SU-DHL-6 (cell line): ENCODE measurements at regions not wholly inside any gene's neighbourhood (a gene's known extent, or its start where the extent isn't known, plus 50 kb on each side); places are given as distances from the start of the nearest gene placed in this dataset.
A peak's percentile ranks its signal among the peaks of the same experiment; 100 is the strongest.

Experiments
- H2AFZ ChIP-seq: fragments of 200-600 bp; sonication (generic); 2 replicates; pipeline ENCODE4 v1.6.1; 2014; ENCODE audit warnings: low read depth, mild to moderate bottlenecking, moderate library complexity, mixed read lengths, antibody characterized with exemption, low read length; ENCODE audit not compliant: severe bottlenecking
- H3F3A ChIP-seq: fragments of 200-600 bp; shearing (Covaris generic); 2 replicates; pipeline ENCODE4 v1.6.0; 2016; ENCODE audit warnings: antibody characterized with exemption, mild to moderate bottlenecking; ENCODE audit not compliant: insufficient read depth
- H3K27ac ChIP-seq: fragments of 200-600 bp; sonication (generic); 2 replicates; pipeline ENCODE4 v1.5.1; 2016; ENCODE audit warnings: low read depth, mild to moderate bottlenecking, low read length, moderate library complexity, mixed read lengths
- H3K27me3 ChIP-seq: fragments of 200-600 bp; sonication (generic), shearing (Covaris generic); 2 replicates; pipeline ENCODE4 v1.6.0; 2014; ENCODE audit warnings: mild to moderate bottlenecking, low read length
- H3K36me3 ChIP-seq: fragments of 200-600 bp; sonication (generic); 2 replicates; pipeline ENCODE4 v1.6.1; 2014; ENCODE audit warnings: mild to moderate bottlenecking, low read length, mixed read lengths
- H3K4me2 ChIP-seq: fragments of 300-600, 200-600 bp; shearing (Covaris generic), sonication (generic); 2 replicates; pipeline ENCODE4 v1.6.0; 2014; ENCODE audit warnings: low read length, low read depth, mild to moderate bottlenecking; ENCODE audit not compliant: poor library complexity, severe bottlenecking
- H3K4me3 ChIP-seq: fragments of 200-600 bp; sonication (generic); 2 replicates; pipeline ENCODE4 v1.5.1; 2014; ENCODE audit warnings: antibody characterized with exemption, low read length, mild to moderate bottlenecking, mixed read lengths; ENCODE audit not compliant: insufficient read depth, poor library complexity, severe bottlenecking
- H3K79me2 ChIP-seq: fragments of 200-600 bp; sonication (generic); 2 replicates; pipeline ENCODE4 v1.6.1; 2014; ENCODE audit warnings: mild to moderate bottlenecking, low read length, moderate library complexity; ENCODE audit not compliant: insufficient read depth
- H3K9ac ChIP-seq: fragments of 200-600 bp; sonication (generic); 2 replicates; pipeline ENCODE4 v1.7.0; 2014; ENCODE audit warnings: mild to moderate bottlenecking, low read length
- H3K9me2 ChIP-seq: fragments of 200-600 bp; sonication (generic); replicated peaks from 2 replicates; pipeline ENCODE4 v1.6.1; 2014; ENCODE audit warnings: low read length; ENCODE audit not compliant: insufficient read depth
- H3K9me3 ChIP-seq: fragments of 200-600 bp; sonication (generic); 2 replicates; pipeline ENCODE4 v1.6.1; 2014; ENCODE audit warnings: low read length, mixed read lengths; ENCODE audit not compliant: insufficient read depth
- H4K20me1 ChIP-seq: fragments of 200-600 bp; sonication (generic); 2 replicates; pipeline ENCODE4 v1.6.1; 2014; ENCODE audit warnings: low read depth, mild to moderate bottlenecking, antibody characterized with exemption, low read length, moderate library complexity, mixed read lengths
- EZH2phosphoT487 ChIP-seq: fragments of 200-600 bp; sonication (generic), shearing (Covaris generic); conservative IDR thresholded peaks from 2 replicates; pipeline ENCODE4 v1.6.1; 2018; ENCODE audit warnings: mild to moderate bottlenecking, antibody characterized with exemption, low read length, moderate library complexity, mixed read lengths
- TF ChIP-seq, protein P1 (sequence below): fragments of 200-600 bp; sonication (generic); IDR thresholded peaks from one replicate; pipeline ENCODE4 v1.5.1; 2017; ENCODE audit warnings: antibody characterized with exemption, mild to moderate bottlenecking, low read length, moderate library complexity; ENCODE audit not compliant: insufficient read depth, poor library complexity, severe bottlenecking

DNA sequence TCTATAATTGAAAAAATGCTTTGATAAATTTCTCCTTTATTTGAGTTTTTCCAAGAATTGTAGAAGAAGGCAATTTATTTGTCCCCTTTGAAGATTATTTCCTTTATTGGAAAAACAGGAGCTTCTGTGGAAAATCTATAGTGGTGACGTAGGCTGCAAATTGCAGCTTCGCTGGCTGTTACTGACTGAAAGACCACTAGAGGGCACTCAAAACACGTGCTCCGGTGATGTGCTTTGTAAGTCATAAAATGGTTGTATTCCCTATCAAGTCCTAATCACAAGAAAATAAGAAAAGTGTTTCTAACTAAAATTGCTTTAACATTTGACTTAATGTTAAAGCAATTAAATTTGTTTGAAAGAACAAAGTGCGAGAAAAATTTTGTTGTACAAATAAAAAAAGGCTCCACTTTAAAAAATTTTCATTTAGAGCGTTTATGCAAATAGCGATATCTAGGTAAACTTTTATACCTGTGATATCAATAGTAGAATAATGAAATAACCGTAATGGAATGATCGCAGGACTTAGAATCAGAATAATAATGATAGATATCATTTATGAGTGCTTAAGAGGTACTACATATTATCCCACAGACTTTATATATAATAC is 638.2 kb upstream of the SPRY2 start:
- H4K20me1 ChIP-seq = no peaks in the 10 kb centered on the region
- no peaks in the 10 kb centered on the region for H3K79me2 ChIP-seq
- no peak for TF ChIP-seq EZH2phosphoT487
- TF ChIP-seq, protein P1, sequence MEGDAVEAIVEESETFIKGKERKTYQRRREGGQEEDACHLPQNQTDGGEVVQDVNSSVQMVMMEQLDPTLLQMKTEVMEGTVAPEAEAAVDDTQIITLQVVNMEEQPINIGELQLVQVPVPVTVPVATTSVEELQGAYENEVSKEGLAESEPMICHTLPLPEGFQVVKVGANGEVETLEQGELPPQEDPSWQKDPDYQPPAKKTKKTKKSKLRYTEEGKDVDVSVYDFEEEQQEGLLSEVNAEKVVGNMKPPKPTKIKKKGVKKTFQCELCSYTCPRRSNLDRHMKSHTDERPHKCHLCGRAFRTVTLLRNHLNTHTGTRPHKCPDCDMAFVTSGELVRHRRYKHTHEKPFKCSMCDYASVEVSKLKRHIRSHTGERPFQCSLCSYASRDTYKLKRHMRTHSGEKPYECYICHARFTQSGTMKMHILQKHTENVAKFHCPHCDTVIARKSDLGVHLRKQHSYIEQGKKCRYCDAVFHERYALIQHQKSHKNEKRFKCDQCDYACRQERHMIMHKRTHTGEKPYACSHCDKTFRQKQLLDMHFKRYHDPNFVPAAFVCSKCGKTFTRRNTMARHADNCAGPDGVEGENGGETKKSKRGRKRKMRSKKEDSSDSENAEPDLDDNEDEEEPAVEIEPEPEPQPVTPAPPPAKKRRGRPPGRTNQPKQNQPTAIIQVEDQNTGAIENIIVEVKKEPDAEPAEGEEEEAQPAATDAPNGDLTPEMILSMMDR = peak; percentile 60
- H3K27ac ChIP-seq = no peak overlapping the region
- H3K4me2 ChIP-seq = no peak overlapping the region
- no peaks in the 10 kb centered on the region for H3K9me2 ChIP-seq
- no peaks in the 10 kb centered on the region for H3K27me3 ChIP-seq
- H3K9me3 ChIP-seq = no peaks in the 10 kb centered on the region
- H3K9ac ChIP-seq = no peak overlapping the region
- H3K4me3 ChIP-seq = no peak overlapping the region
- no peaks in the 10 kb centered on the region for H3K36me3 ChIP-seq
- H2AFZ ChIP-seq = no peak overlapping the region
- H3F3A ChIP-seq = no peaks in the 10 kb centered on the region

DNA sequence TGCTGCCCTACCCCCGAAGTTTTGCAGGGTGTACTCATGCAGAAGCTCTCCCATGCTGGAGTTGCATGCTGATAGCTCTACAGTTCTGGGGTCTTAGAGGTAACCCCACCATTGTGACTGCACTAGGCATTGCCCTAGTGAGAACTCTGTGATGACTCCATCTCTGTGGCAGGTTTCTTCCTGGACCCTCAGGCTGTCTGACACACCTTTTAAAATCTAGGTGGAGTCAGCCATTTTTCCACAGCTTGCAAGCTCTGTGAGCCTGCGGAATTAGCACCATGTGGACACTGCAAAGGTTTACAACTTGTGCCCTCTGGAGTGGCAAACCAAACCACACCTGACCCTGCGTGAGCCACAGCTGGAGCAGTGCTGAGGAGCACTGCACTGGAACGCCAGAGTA is 636.2 kb upstream of the SPRY2 start:
- Histone ChIP-seq H3K9ac (no peak overlapping the region), H3K9me2 (no peaks in the 10 kb centered on the region), H3K4me2 (no peak overlapping the region), H3K9me3 (no peaks in the 10 kb centered on the region), H3K79me2 (no peaks in the 10 kb centered on the region), H3F3A (no peaks in the 10 kb centered on the region), H3K36me3 (no peaks in the 10 kb centered on the region), H4K20me1 (no peaks in the 10 kb centered on the region), H3K4me3 (no peak overlapping the region), H2AFZ (no peak overlapping the region), H3K27me3 (no peaks in the 10 kb centered on the region), H3K27ac (no peak overlapping the region)
- no peak for TF ChIP-seq EZH2phosphoT487
- TF ChIP-seq, protein P1 = no peak

DNA sequence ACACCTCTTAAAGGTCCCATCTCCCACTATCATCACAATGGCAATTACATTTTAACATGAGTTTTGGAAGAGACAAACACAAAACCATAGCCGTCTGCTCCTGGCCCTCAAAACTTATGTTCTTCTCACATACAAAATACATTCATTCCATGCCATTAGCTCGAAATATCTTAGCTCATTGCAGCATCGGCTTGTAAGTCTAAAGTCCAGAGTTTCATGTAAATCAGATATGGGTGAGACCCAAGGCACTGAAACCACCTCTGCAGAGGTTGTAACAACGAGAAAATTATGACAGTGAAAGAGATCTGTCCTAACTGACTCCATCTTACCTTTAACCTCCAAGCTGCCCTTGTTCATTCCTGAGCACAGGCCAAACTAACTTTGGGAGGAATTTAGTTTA is 635.0 kb upstream of the SPRY2 start:
- Histone ChIP-seq H3K9me2 (no peaks in the 10 kb centered on the region), H4K20me1 (no peaks in the 10 kb centered on the region), H3K27me3 (no peaks in the 10 kb centered on the region), H3K79me2 (no peaks in the 10 kb centered on the region), H3K9ac (no peak overlapping the region), H3K4me2 (no peak overlapping the region), H3K36me3 (no peaks in the 10 kb centered on the region), H3K4me3 (no peak overlapping the region), H2AFZ (no peak overlapping the region), H3K27ac (no peak overlapping the region), H3K9me3 (no peaks in the 10 kb centered on the region), H3F3A (no peaks in the 10 kb centered on the region)
- TF ChIP-seq, protein P1 = no peak
- no peak for TF ChIP-seq EZH2phosphoT487
